HG03175 (cell line): ENCODE measurements at regions not wholly inside any gene's neighbourhood (a gene's known extent, or its start where the extent isn't known, plus 50 kb on each side); places are given as distances from the start of the nearest gene placed in this dataset.

ENCODE experiments used
- ATAC-seq: cut with Tn5 transposase; IDR thresholded peaks from one replicate; pipeline ENCODE4 v1.9.1; 2021; ENCODE audit warnings: mild to moderate bottlenecking, moderate library complexity; ENCODE audit not compliant: unreplicated experiment

DNA sequence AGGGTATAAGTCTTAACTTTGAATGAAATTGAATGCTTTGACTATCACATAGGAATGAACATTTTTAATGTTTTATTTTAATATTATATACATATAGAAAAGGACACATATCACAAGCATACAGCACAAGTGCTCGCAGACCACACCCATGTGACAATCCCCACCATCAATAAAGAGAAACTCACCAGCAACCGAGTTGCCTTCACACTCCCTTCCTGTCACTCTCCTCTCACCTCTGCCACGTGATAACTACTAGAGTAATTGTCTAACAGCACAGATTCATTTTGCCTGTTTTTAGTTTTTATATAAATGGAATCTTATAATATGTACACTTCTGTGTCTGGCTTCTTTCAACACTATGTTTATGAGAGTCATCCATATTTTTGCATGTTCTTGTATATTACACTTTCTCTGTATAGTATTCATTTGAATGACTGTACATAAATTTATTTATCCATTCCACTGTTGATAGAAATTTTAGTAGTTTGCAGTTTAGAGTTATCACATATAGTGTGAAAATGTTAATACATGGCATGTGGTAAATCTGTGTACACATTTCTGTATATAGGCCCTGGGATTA, 304.9 kb upstream of the DUSP10 start:
- no peak for ATAC-seq

GRCh38 chr1:222045786-222046185, 303.9 kb upstream of the DUSP10 start:
- ATAC-seq, result no peak

- no peak for ATAC-seq
Observed at GRCh38 chr1:222045236-222045635, 303.3 kb upstream of the DUSP10 start.

DNA sequence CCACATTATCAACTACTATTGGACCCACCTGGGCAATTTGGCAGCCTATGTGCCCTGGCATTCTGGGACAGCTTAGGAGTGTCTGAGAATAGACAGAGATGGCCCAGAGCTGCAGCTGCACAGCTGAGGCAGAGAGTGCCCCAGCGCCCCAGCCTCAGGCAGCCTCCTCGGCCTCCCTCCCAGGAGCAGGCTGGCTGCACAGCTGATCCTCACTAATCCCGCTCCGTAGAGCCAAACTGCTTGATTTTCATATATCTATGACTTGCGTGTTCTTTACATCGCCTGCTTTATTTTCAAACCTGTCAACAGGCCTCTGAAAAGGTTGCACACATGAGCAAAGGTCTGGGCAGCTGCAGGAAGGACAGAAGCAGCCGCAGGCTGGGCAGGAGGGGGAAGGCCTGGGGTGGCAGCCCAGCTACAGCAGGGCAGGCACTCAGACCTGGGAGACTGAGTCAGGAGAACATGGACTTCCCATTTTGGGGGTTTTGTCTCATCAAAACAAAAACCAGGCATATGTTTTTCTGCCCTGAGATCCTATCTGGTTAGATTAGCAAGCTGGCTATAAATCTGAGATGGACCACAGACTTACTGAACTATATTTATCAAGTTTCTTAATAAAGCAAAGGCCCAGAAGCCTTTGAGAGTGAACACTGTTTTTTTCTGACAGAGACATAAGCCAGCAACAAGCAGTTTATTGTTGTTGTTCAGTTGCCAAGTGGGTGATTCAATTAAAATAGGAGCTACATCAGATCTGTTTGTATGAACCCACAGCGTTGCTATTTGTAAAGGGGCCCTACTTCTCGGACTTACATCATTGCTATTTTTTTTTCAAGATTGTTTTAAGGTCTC, 301.8 kb upstream of the DUSP10 start:
- no peak for ATAC-seq

DNA sequence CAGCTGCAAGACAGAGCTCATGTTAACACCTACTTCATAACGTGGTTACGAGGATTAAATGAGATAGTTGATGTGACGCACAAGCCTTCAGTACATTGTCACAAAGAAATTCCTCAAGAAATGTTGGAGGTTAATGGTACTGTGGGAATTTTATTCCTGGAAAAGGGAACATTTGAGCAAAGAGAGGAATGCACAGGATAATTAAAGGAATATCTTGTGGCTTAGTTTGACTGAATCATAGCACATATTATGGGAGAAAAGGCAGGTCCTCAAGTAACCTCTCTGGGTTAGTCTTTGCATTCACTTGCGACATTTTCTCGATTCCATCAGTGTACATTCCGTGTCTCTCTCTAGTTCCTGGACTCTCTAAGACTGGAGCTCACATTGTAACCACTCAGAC, 300.2 kb upstream of the DUSP10 start:
- no peak for ATAC-seq

DNA sequence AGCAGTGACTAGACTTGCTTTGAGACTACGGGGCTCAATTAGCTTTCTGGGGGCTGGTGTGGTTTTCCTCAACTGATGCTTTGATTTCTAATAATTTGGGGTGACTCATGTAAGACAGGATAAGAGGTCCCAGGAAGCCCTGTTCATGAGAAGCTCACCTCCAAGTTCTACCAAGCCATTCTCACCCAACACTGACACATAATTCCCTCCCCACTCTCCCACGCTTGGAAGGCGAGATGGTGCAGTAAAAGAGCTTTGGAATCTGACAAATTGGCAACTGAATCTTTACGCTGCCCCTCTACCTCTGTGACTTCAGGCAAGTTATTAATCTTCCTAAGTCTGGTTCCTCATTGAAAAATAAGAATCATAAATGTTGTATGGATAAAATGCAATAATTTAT, 299.1 kb upstream of the DUSP10 start:
- ATAC-seq, result no peak

- no peak for ATAC-seq
Observed at GRCh38 chr1:222040121-222040805, 298.4 kb upstream of the DUSP10 start.

DNA sequence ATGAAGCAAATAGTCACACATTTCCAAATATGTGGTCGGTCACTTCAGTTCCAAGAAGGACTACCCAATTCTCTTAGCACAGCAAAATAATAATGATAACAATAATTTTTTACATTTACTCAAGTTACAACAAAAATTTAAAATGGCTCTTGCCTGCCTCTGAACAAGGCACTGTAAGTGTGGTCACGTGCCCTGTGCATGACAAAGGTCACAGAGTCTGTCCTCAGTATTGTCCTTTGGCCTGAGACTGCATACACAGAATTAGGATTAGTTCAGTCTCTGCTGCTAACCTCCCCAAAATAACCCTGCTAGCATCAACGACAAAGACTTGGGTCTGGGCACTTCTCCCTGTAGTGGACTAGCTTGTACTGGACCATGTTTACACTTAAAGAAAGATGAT, 297.1 kb upstream of the DUSP10 start:
- ATAC-seq, result no peak

- no peak for ATAC-seq
Observed at GRCh38 chr1:222037720-222038119, 295.8 kb upstream of the DUSP10 start.

DNA sequence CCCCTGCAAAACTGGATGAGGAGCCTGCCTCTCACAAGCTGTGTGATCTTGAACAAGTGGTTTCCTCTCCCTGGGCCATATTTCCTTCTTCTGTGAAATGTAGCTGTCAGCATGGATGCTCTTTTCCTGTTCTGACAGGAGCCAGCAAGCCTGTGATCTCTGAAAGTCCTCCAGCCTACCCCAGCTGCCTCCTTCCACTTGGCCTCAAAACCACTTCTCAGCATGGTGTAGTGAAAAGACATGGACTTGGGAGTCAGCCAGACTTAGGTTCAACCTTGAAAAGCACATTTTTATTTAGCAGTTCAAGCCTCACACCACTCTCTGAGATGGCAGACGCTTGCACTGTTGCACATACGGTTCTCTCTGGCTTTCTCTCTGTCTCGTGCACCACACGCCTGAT, 292.9 kb upstream of the DUSP10 start:
- no peak for ATAC-seq

DNA sequence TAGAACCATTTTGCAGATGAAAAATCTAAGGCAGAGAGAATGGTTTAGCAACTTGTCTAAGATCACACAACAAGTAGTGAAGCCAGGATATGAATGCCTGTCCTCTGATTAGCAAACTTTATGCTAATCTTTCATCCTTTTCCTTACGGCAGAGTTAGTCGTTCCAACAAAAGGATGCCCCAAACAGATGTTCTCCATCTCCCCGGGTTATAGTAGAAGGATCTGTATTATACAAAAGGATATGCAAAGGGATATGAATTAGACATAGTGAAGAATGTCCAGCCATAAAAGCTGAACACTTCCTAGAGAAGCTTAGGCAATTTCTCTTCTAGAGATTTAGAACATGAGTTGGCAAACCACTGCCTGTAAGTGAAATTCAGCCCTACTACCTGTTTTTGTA, 291.6 kb upstream of the DUSP10 start:
- no peak for ATAC-seq

GRCh38 chr1:222031318-222031717, 289.4 kb upstream of the DUSP10 start:
- no peak for ATAC-seq

DNA sequence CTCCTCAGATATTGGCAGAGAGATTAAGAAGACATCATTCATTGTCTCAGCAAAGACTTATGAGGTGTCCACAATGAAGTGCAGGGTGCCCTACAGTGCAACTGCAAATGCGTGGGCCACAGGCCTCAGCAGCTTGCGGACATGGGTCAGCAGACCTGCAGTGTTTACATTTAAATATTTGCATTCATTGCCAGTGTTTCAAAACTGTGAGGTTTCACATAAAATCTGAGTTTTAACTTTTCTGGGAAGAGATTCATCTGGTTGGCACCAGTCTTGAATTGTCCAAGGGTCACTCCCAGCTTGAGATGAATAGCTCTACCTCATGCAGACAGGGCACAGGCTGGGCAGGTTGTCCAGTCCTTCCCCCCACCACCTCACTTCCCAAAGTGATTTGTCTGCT, 286.8 kb upstream of the DUSP10 start:
- no peak for ATAC-seq

DNA sequence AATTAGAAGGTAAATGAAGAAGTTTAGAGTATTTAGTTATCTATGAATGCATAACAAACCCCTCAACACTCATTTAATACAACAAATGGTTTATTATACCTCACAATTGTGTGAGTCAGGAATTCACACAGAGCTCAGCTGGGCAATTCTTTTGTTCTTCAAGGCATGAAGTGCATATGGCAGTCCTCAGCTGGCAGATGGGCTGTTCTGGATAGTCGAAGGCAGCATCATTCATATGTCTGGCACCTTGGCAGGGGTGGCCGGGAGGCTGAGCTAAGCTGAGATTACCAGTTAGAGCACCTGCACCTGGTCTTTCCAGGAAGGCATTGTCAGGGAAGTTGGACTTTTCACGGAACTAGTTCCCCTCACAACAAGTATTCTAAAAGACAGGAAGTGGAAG, 286.2 kb upstream of the DUSP10 start:
- no peak for ATAC-seq

- no peak for ATAC-seq
Observed at GRCh38 chr1:222026280-222026679, 284.4 kb upstream of the DUSP10 start.

DNA sequence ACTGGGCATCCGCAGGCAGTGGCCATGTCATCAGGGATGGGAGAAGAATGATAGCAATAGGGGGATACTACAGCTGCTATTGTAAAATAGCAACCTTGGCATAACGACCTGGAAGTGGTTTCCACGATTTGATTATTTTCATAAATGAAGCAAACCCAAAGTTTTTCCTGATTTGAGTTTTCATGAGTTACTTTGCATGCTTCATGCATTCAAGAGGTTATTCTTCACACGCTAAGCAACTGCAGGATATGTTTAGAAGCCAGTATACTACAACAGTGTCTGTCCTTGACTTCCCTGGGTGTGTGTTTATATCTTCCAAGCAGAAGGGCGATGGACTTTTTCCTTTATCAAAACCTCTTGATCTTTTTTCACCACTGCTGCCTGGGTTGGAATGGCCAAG, 281.1 kb upstream of the DUSP10 start:
- ATAC-seq, result no peak

- ATAC-seq, result no peak
Observed at GRCh38 chr1:222021129-222021528, 279.2 kb upstream of the DUSP10 start.

GRCh38 chr1:222020553-222020952, 278.7 kb upstream of the DUSP10 start:
- no peak for ATAC-seq

DNA sequence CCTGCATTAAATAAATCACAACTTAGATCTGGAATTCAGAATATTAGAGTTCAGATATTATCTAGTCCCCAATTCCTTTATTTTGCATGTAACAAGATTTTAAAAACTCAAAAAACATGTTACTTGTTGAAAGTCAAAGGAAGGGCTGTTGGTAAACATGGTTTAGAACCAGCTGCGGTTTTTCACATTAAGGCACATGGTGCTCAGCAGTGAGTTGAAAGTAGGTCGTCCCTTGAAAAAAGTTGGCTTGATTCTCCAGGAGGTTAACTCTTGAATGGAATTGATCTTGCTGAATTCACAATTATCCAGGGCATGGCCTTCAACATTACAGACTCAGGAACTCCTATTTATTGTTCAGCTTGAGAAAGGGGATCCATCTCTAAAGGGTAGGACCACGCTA, 277.1 kb upstream of the DUSP10 start:
- ATAC-seq, result no peak

- ATAC-seq, result no peak
Observed at GRCh38 chr1:222018041-222018440, 276.2 kb upstream of the DUSP10 start.

DNA sequence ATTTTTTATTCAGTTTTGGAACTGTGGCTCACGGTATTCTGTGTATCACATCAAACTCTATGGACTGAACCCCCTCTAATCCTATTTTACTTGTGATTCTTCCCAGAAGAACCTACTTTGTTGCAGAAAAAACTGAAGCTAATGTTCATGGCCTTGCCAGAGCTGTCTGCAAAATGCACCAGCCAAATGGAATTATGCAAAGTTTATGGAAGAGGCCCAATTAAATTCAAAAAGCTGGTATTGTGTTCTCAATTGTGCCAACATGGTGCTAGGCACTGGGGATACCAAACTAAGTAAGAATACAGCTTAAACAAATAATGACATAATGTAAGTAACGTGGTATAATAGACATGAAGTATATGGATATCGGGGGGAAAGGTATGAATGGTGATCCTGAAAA, 273.8 kb upstream of the DUSP10 start:
- ATAC-seq, result no peak

DNA sequence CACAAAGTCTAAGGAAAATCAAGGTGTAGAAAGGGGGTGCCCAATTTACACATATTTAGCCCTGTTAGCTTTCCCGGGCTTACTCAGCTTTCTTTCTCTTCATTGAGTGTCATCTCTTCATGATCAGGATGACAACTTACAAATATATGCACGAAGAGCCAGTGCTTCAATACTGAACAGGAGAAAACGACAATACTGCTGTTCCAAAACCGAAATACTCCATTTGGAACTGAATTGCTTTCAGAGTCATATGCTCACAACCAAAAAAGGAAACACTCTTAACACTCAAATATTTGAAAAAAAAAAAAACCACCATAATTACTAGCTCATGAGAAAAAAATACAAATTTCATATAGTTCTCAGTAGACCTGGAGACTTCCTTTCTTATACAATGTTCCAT, 272.1 kb upstream of the DUSP10 start:
- no peak for ATAC-seq
